Heart left ventricle (tissue), 13 donors: ENCODE measurements at regions not wholly inside any gene's neighbourhood (a gene's known extent, or its start where the extent isn't known, plus 50 kb on each side); places are given as distances from the start of the nearest gene placed in this dataset.

Source experiments
- CTCF ChIP-seq, 12 donors: fragments of 200-600 bp; sonication (generic) in 4 of 12; IDR thresholded peaks; one replicate each; pipeline versions ENCODE4 v1.5.0 to v1.8.0; 2018 to 2022; ENCODE audit warnings: antibody characterized with exemption in 12 of 12, mild to moderate bottlenecking in 5 of 12
- POLR2A ChIP-seq, 2 donors: fragments of 450-650 bp; IDR thresholded peaks; one replicate each; pipeline ENCODE4 v1.6.1; 2017; ENCODE audit warnings: antibody characterized with exemption in 2 of 2, mild to moderate bottlenecking in 2 of 2, moderate library complexity in 2 of 2
- donor health status: ischemic (EF 13 %, LVEDD 7.1; RV severe dilation, severe dysfunction).
- donor health status: DM: no; HTN: yes; CAD: no.
- donor health status: DM: no; HTN: no; CAD: no.
- donor health status: ischemic (EF 25% LVEDD 6.9; RV normal size, moderate dysfunction).
- donor health status: ischemic (EF 25% LVEDD 5.7; RV mildly dilated, moderate dysfunction).
- donor health status: ischemic (EF 35%, LVEDD 5.7; RV mildly dilated, moderate dysfunction).
- donor health status: nonischemic (EF 11% LVEDD 7.7; RV severe dilation, severe dysfunction).
- donor health status: DM: yes; HTN: yes; CAD: no.
- donor health status: PGD.
- donor health status: ischemic (EF 29% LVEDD 5.4; RV normal size, mild dysfunction).
- donor health status: nonischemic (EF 23%, LVEDD 6.1; RV moderate dilation, normal function).

GRCh38 chr2:126300348-126300747 lies 355.6 kb upstream of the GYPC start:
- TF ChIP-seq CTCF (IDR thresholded peaks at IDR 0.05) (no peak), POLR2A (IDR thresholded peaks at IDR 0.05) (no peak)
